Upper lobe of left lung (tissue), 4 donors: ENCODE measurements at regions not wholly inside any gene's neighbourhood (a gene's known extent, or its start where the extent isn't known, plus 50 kb on each side); places are given as distances from the start of the nearest gene placed in this dataset.

Experiments
- POLR2A ChIP-seq, 4 donors: fragments of 450-650 bp; IDR thresholded peaks; one replicate each; pipeline ENCODE4 v1.5.1; 2016 to 2017; ENCODE audit warnings: antibody characterized with exemption in 4 of 4, mild to moderate bottlenecking in 2 of 4
- POLR2AphosphoS5 ChIP-seq, 2 donors: sonication (generic); formaldehyde crosslinking; IDR thresholded peaks; one replicate each; pipeline ENCODE4 v1.5.1; 2017; ENCODE audit warnings: antibody characterized with exemption in 2 of 2
- TF ChIP-seq, protein P1 (sequence below), 6 experiments: fragments of 450-650 bp in 4 of 6; fragments of 200-600 bp in 2 of 6; sonication (generic) in 2 of 6; IDR thresholded peaks; one replicate each; pipeline ENCODE4 v1.5.1; 2016 to 2019; ENCODE audit warnings: antibody characterized with exemption in 6 of 6

- TF ChIP-seq, protein P1, sequence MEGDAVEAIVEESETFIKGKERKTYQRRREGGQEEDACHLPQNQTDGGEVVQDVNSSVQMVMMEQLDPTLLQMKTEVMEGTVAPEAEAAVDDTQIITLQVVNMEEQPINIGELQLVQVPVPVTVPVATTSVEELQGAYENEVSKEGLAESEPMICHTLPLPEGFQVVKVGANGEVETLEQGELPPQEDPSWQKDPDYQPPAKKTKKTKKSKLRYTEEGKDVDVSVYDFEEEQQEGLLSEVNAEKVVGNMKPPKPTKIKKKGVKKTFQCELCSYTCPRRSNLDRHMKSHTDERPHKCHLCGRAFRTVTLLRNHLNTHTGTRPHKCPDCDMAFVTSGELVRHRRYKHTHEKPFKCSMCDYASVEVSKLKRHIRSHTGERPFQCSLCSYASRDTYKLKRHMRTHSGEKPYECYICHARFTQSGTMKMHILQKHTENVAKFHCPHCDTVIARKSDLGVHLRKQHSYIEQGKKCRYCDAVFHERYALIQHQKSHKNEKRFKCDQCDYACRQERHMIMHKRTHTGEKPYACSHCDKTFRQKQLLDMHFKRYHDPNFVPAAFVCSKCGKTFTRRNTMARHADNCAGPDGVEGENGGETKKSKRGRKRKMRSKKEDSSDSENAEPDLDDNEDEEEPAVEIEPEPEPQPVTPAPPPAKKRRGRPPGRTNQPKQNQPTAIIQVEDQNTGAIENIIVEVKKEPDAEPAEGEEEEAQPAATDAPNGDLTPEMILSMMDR (IDR thresholded peaks at IDR 0.05), result no peak
- TF ChIP-seq POLR2A (IDR thresholded peaks at IDR 0.05) (no peak), POLR2AphosphoS5 (IDR thresholded peaks at IDR 0.05) (no peak)
Measured at GRCh38 chr13:73433458-73433857, 374.7 kb downstream of the KLF5 start.
